ENCODE measurements at regions not wholly inside any gene's neighbourhood (a gene's known extent, or its start where the extent isn't known, plus 50 kb on each side); places are given as distances from the start of the nearest gene placed in this dataset.

- DNase-seq (ENCODE audit: low read depth in 2 of 2): no peak
Observed at GRCh38 chr16:65965628-65966027, 400.9 kb upstream of the CDH5 start.

- no peak for DNase-seq (ENCODE audit: low read depth in 2 of 2)
Observed at GRCh38 chr16:65964752-65965151, 401.7 kb upstream of the CDH5 start.

- DNase-seq (ENCODE audit: low read depth in 2 of 2): no peak
Observed at GRCh38 chr16:65961476-65962143, 404.9 kb upstream of the CDH5 start.

- no peak for DNase-seq (ENCODE audit: low read depth in 2 of 2)
Observed at GRCh38 chr16:65959983-65960382, 406.5 kb upstream of the CDH5 start.

- DNase-seq (ENCODE audit: low read depth in 2 of 2): no peak
Observed at GRCh38 chr16:65958086-65958485, 408.4 kb upstream of the CDH5 start.

- no peak for DNase-seq (ENCODE audit: low read depth in 2 of 2)
Observed at GRCh38 chr16:65956100-65956499, 410.4 kb upstream of the CDH5 start.

GRCh38 chr16:65954446-65954845, 412.0 kb upstream of the CDH5 start:
- DNase-seq (ENCODE audit: low read depth in 2 of 2): no peak

- DNase-seq (ENCODE audit: low read depth in 2 of 2): no peak
Observed at GRCh38 chr16:65950211-65950610, 416.3 kb upstream of the CDH5 start.

- DNase-seq (ENCODE audit: low read depth in 2 of 2): no peak
Observed at GRCh38 chr16:65948361-65948760, 418.1 kb upstream of the CDH5 start.

GRCh38 chr16:65947951-65948350, 418.5 kb upstream of the CDH5 start:
- DNase-seq (ENCODE audit: low read depth in 2 of 2): no peak

GRCh38 chr16:65945493-65945892, 421.0 kb upstream of the CDH5 start:
- DNase-seq (ENCODE audit: low read depth in 2 of 2): no peak

- no peak for DNase-seq (ENCODE audit: low read depth in 2 of 2)
Observed at GRCh38 chr16:65944361-65944760, 422.1 kb upstream of the CDH5 start.

- no peak for DNase-seq (ENCODE audit: low read depth in 2 of 2)
Observed at GRCh38 chr16:65940711-65941110, 425.8 kb upstream of the CDH5 start.

- DNase-seq (ENCODE audit: low read depth in 2 of 2): no peak
Observed at GRCh38 chr16:65938083-65938482, 428.4 kb upstream of the CDH5 start.

GRCh38 chr16:65937455-65937854, 429.0 kb upstream of the CDH5 start:
- DNase-seq (ENCODE audit: low read depth in 2 of 2): no peak

- no peak for DNase-seq (ENCODE audit: low read depth in 2 of 2)
Observed at GRCh38 chr16:65936096-65936495, 430.4 kb upstream of the CDH5 start.

- no peak for DNase-seq (ENCODE audit: low read depth in 2 of 2)
Observed at GRCh38 chr16:65934443-65934842, 432.0 kb upstream of the CDH5 start.

- DNase-seq (ENCODE audit: low read depth in 2 of 2): no peak
Observed at GRCh38 chr16:65933703-65934102, 432.8 kb upstream of the CDH5 start.

- no peak for DNase-seq (ENCODE audit: low read depth in 2 of 2)
Observed at GRCh38 chr16:65932350-65933072, 434.0 kb upstream of the CDH5 start.

GRCh38 chr16:65922923-65923322, 443.6 kb upstream of the CDH5 start:
- DNase-seq (ENCODE audit: low read depth in 2 of 2): no peak

GRCh38 chr16:65919986-65920376, 446.5 kb upstream of the CDH5 start:
- no peak for DNase-seq (ENCODE audit: low read depth in 2 of 2)

GRCh38 chr16:65919145-65919985, 447.1 kb upstream of the CDH5 start:
- DNase-seq (ENCODE audit: low read depth in 2 of 2): no peak

- DNase-seq (ENCODE audit: low read depth in 2 of 2): no peak
Observed at GRCh38 chr16:65917466-65917865, 449.0 kb upstream of the CDH5 start.

Data from stimulated activated CD4-positive, alpha-beta T cell treated with anti-CD3 and anti-CD28 coated beads, Interleukin-1b, Interleukin-23, amount 100 ng/mL, for 1 hour (primary cell).